H1 (cell line): ENCODE measurements at regions not wholly inside any gene's neighbourhood (a gene's known extent, or its start where the extent isn't known, plus 50 kb on each side); places are given as distances from the start of the nearest gene placed in this dataset.
A peak's percentile ranks its signal among the peaks of the same experiment; 100 is the strongest.

Source experiments
- CTCF ChIA-PET: fragments of 300-600 bp; sonication (Branson Sonifier 250); formaldehyde crosslinking; loops from one replicate; lab custom pipeline; 2021; ENCODE audit not compliant: partially characterized antibody; lab: Charles Lee
- POLR2A ChIA-PET: fragments of 300-600 bp; sonication (Branson Sonifier 250); formaldehyde crosslinking; loops from one replicate; lab custom pipeline; 2021; ENCODE audit warnings: inconsistent platforms; ENCODE audit not compliant: partially characterized antibody; lab: Charles Lee
- DNase-seq, 2 experiments: peaks; one replicate each; pipeline versions ENCODE4 v3.0.0 to v3.0.0-alpha.2; 2010 to 2022; ENCODE audit warnings: low spot score in 2 of 2, low read depth in 1 of 2, mixed read lengths in 1 of 2
- FAIRE-seq: peaks from 2 replicates; lab custom pipeline; 2011; peaks lifted over from hg19 to GRCh38; lab: Jason Lieb, UNC
- H2AFZ ChIP-seq: 2 replicates; pipeline ENCODE4 v1.8.1; 2012; ENCODE audit warnings: low read length, inconsistent platforms
- H2AK5ac ChIP-seq: 2 replicates; pipeline ENCODE4 v1.6.1; 2013; ENCODE audit warnings: low read depth, low read length
- H2BK120ac ChIP-seq: replicated peaks from 2 replicates; pipeline ENCODE3; 2013; ENCODE audit warnings: low read depth, low read length, inconsistent platforms
- H2BK12ac ChIP-seq: 2 replicates; pipeline ENCODE4 v1.6.1; 2013; ENCODE audit warnings: low read depth, low read length
- H2BK15ac ChIP-seq: 2 replicates; pipeline ENCODE4 v1.6.1; 2013; ENCODE audit warnings: low read length
- H2BK20ac ChIP-seq: 2 replicates; pipeline ENCODE4 v1.6.1; 2013; ENCODE audit warnings: low read length
- H2BK5ac ChIP-seq: 2 replicates; pipeline ENCODE4 v1.6.1; 2013; ENCODE audit warnings: low read depth, low read length
- H3K14ac ChIP-seq: 2 replicates; pipeline ENCODE4 v1.6.1; 2013; ENCODE audit warnings: inconsistent platforms; ENCODE audit not compliant: insufficient read length
- H3K18ac ChIP-seq: 2 replicates; pipeline ENCODE4 v1.6.1; 2013; ENCODE audit warnings: low read length; ENCODE audit errors: extremely low read depth
- H3K23ac ChIP-seq: 2 replicates; pipeline ENCODE4 v1.6.1; 2013; ENCODE audit warnings: inconsistent platforms; ENCODE audit not compliant: insufficient read length
- H3K23me2 ChIP-seq: 2 replicates; pipeline ENCODE4 v1.6.1; 2013; ENCODE audit warnings: low read depth, low read length
- H3K27ac ChIP-seq: 2 replicates; pipeline ENCODE4 v1.6.1; 2011; ENCODE audit warnings: low read depth, low read length, inconsistent platforms
- H3K27me3 ChIP-seq, 4 experiments: replicated peaks in 1 of 4; 1 replicate in 1 of 4; 2 replicates in 3 of 4; pipeline versions ENCODE4 v1.6.1 to v1.8.1; 2011 to 2013; ENCODE audit warnings: low read length in 3 of 4, mild to moderate bottlenecking in 3 of 4, inconsistent platforms in 2 of 4, mixed read lengths in 2 of 4, moderate library complexity in 1 of 4; ENCODE audit not compliant: control insufficient read depth in 3 of 4, insufficient read depth in 3 of 4; ENCODE audit errors: extremely low read depth in 1 of 4
- H3K36me3 ChIP-seq, 4 experiments: 2 replicates each; pipeline versions ENCODE4 v1.6.1 to v1.8.1; 2011 to 2013; ENCODE audit warnings: mild to moderate bottlenecking in 4 of 4, low read length in 3 of 4, moderate library complexity in 2 of 4, control low read depth in 1 of 4, inconsistent platforms in 1 of 4; ENCODE audit not compliant: insufficient read depth in 4 of 4, control insufficient read depth in 2 of 4
- H3K4ac ChIP-seq: replicated peaks from 2 replicates; pipeline ENCODE3; 2013; ENCODE audit warnings: low read length, low read depth, mixed read lengths, inconsistent platforms; ENCODE audit not compliant: insufficient read length
- H3K4me1 ChIP-seq, 4 experiments: replicated peaks in 1 of 4; 1 replicate in 1 of 4; 2 replicates in 3 of 4; pipeline versions ENCODE4 v1.6.1 to v1.8.1; 2011 to 2013; ENCODE audit warnings: low read length in 3 of 4, inconsistent platforms in 2 of 4, mixed read lengths in 1 of 4; ENCODE audit not compliant: insufficient read depth in 4 of 4, control insufficient read depth in 3 of 4
- H3K4me2 ChIP-seq, 2 experiments: 2 replicates each; pipeline versions ENCODE4 v1.6.1 to v1.8.1; 2011 to 2013; ENCODE audit warnings: low read depth in 2 of 2, low read length in 2 of 2, control low read depth in 1 of 2, inconsistent platforms in 1 of 2, mild to moderate bottlenecking in 1 of 2; ENCODE audit not compliant: insufficient read depth in 1 of 2
- H3K4me3 ChIP-seq, 4 experiments: fragments of 200-600, 300-600 bp in 1 of 4; sonication (generic), shearing (Covaris generic), sonication (Bioruptor Twin) in 1 of 4; 2 replicates each; pipeline versions ENCODE4 v1.5.1 to v1.8.1; 2011 to 2016; ENCODE audit warnings: low read length in 4 of 4, low read depth in 3 of 4, control low read depth in 2 of 4, inconsistent platforms in 2 of 4, mild to moderate bottlenecking in 2 of 4, mixed read lengths in 1 of 4, moderate library complexity in 1 of 4; ENCODE audit not compliant: insufficient read depth in 2 of 4; ENCODE audit errors: extremely low read depth in 1 of 4
- H3K56ac ChIP-seq: replicated peaks from 2 replicates; pipeline ENCODE3; 2013; ENCODE audit warnings: low read depth, mild to moderate bottlenecking, mixed read lengths, low read length, inconsistent platforms; ENCODE audit not compliant: insufficient read length
- H3K79me1 ChIP-seq: 2 replicates; pipeline ENCODE4 v1.6.1; 2013; ENCODE audit warnings: low read depth, low read length, control low read depth
- H3K79me2 ChIP-seq, 2 experiments: 2 replicates each; pipeline versions ENCODE4 v1.6.1 to v1.8.1; 2012 to 2013; ENCODE audit warnings: low read length in 2 of 2, mild to moderate bottlenecking in 2 of 2, inconsistent platforms in 1 of 2; ENCODE audit not compliant: insufficient read depth in 2 of 2, control insufficient read depth in 1 of 2
- H3K9ac ChIP-seq, 4 experiments: replicated peaks in 1 of 4; 1 replicate in 1 of 4; 2 replicates in 3 of 4; pipeline versions ENCODE4 v1.6.1 to v1.8.1; 2011 to 2013; ENCODE audit warnings: low read depth in 3 of 4, low read length in 3 of 4, control low read depth in 2 of 4, mild to moderate bottlenecking in 2 of 4, moderate library complexity in 2 of 4, inconsistent platforms in 1 of 4; ENCODE audit errors: extremely low read depth in 1 of 4
- H3K9me3 ChIP-seq, 2 experiments: 2 replicates each; pipeline versions ENCODE4 v1.6.1 to v1.8.1; 2012 to 2013; ENCODE audit warnings: mild to moderate bottlenecking in 2 of 2, moderate library complexity in 2 of 2, control low read depth in 1 of 2, inconsistent platforms in 1 of 2, low read depth in 1 of 2, low read length in 1 of 2, mixed read lengths in 1 of 2; ENCODE audit not compliant: insufficient read depth in 2 of 2
- H4K20me1 ChIP-seq, 2 experiments: replicated peaks in 1 of 2; 2 replicates each; pipeline versions ENCODE3 to v1.8.1; 2011 to 2013; ENCODE audit warnings: inconsistent platforms in 2 of 2, low read length in 2 of 2, mild to moderate bottlenecking in 1 of 2; ENCODE audit not compliant: insufficient read depth in 2 of 2, control insufficient read depth in 1 of 2
- H4K5ac ChIP-seq: 2 replicates; pipeline ENCODE4 v1.6.1; 2013; ENCODE audit warnings: low read length, low read depth, mixed read lengths, inconsistent platforms; ENCODE audit not compliant: insufficient read length
- H4K8ac ChIP-seq: 2 replicates; pipeline ENCODE4 v1.8.0; 2013; ENCODE audit warnings: mild to moderate bottlenecking, moderate library complexity, low read length, inconsistent platforms; ENCODE audit not compliant: insufficient read depth; ENCODE audit errors: extremely low read depth
- H4K91ac ChIP-seq: replicated peaks from 2 replicates; pipeline ENCODE3; 2013; ENCODE audit warnings: low read length, mixed read lengths, inconsistent platforms; ENCODE audit not compliant: insufficient read length
- CREB1 ChIP-seq: IDR thresholded peaks from 2 replicates; pipeline ENCODE4 v1.6.1; 2012; ENCODE audit warnings: inconsistent platforms
- CTBP2 ChIP-seq: IDR thresholded peaks from 2 replicates; pipeline ENCODE4 v1.7.0; 2011; ENCODE audit warnings: borderline replicate concordance, mild to moderate bottlenecking, moderate library complexity, mixed read lengths, low read length; ENCODE audit not compliant: insufficient read depth, insufficient read length
- EZH2 ChIP-seq: fragments of 200-600 bp; sonication (generic); IDR thresholded peaks from 2 replicates; pipeline ENCODE4 v1.7.1; 2012; ENCODE audit warnings: low read depth, mild to moderate bottlenecking, moderate library complexity, low read length, inconsistent platforms; ENCODE audit not compliant: severe bottlenecking
- GABPA ChIP-seq: IDR thresholded peaks from 2 replicates; pipeline ENCODE4 v1.6.1; 2011; ENCODE audit warnings: mild to moderate bottlenecking, low read length, moderate library complexity, borderline replicate concordance; ENCODE audit not compliant: insufficient read depth
- KDM4A ChIP-seq: IDR thresholded peaks from one replicate; pipeline ENCODE4 v1.7.1; 2012; ENCODE audit warnings: low read depth, mild to moderate bottlenecking, moderate library complexity, low read length, inconsistent platforms; ENCODE audit not compliant: severe bottlenecking
- NANOG ChIP-seq: IDR thresholded peaks from 2 replicates; pipeline ENCODE4 v1.6.1; 2011; ENCODE audit warnings: low read length, low read depth, mild to moderate bottlenecking, inconsistent platforms; ENCODE audit not compliant: insufficient read depth, poor library complexity, severe bottlenecking
- NRF1 ChIP-seq: IDR thresholded peaks from 2 replicates; pipeline ENCODE4 v1.6.1; 2011; ENCODE audit warnings: mild to moderate bottlenecking, low read depth, low read length, improper control_type of control experiment
- POU5F1 ChIP-seq: IDR thresholded peaks from 2 replicates; pipeline ENCODE4 v1.6.1; 2011; ENCODE audit warnings: low read depth, mild to moderate bottlenecking, low read length, moderate library complexity
- SAP30 ChIP-seq: fragments of 300-600 bp; sonication (generic); IDR thresholded peaks from 2 replicates; pipeline ENCODE4 v1.7.1; 2012; ENCODE audit warnings: low read length, moderate library complexity, mild to moderate bottlenecking, inconsistent platforms; ENCODE audit not compliant: insufficient read depth, insufficient replicate concordance
- SIN3A ChIP-seq, 2 experiments: IDR thresholded peaks in 1 of 2; conservative IDR thresholded peaks in 1 of 2; 2 replicates each; pipeline ENCODE4 v1.6.1; 2011 to 2012; ENCODE audit warnings: low read length in 2 of 2, improper control_type of control experiment in 1 of 2, low read depth in 1 of 2, mild to moderate bottlenecking in 1 of 2
- TCF12 ChIP-seq: IDR thresholded peaks from 2 replicates; pipeline ENCODE4 v1.6.1; 2011; ENCODE audit warnings: low read depth, mild to moderate bottlenecking, low read length
- YY1 ChIP-seq: IDR thresholded peaks from 2 replicates; pipeline ENCODE4 v1.6.1; 2011; ENCODE audit warnings: low read depth, mild to moderate bottlenecking, low read length
- WGBS, 2 experiments: shearing (Covaris generic) in 1 of 2; methylation state at CpG; one replicate each; pipeline versions ENCODE4 v1.1.6 to v1.1.7; 2013 to 2015; ENCODE audit warnings: low lambda C conversion rate in 2 of 2, mixed read lengths in 2 of 2, inconsistent platforms in 1 of 2, low coverage in 1 of 2, missing lambda C conversion rate in 1 of 2; ENCODE audit not compliant: insufficient replicate concordance in 2 of 2, insufficient coverage in 1 of 2, insufficient read length in 1 of 2; ENCODE audit errors: extremely low coverage in 1 of 2, missing lambda C conversion rate in 1 of 2; 5-methylcytosine and 5-hydroxymethylcytosine counted together
- TF ChIP-seq, protein P1 (sequence below): IDR thresholded peaks from 2 replicates; pipeline ENCODE4 v1.6.1; 2011; ENCODE audit warnings: low read depth, mild to moderate bottlenecking, low read length; ENCODE audit not compliant: insufficient read depth

- no peak overlapping the region for H2BK15ac ChIP-seq
Observed at GRCh38 chr6:3571250-3571681, 114.4 kb upstream of the SLC22A23 start.

More at GRCh38 chr6:3571250-3571681, 114.4 kb upstream of the SLC22A23 start:
- no peak overlapping the region for H2BK12ac ChIP-seq
- TF ChIP-seq NANOG: no peak
- TF ChIP-seq GABPA: no peak
- TF ChIP-seq, protein P1, sequence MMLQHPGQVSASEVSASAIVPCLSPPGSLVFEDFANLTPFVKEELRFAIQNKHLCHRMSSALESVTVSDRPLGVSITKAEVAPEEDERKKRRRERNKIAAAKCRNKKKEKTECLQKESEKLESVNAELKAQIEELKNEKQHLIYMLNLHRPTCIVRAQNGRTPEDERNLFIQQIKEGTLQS: no peak
- TF ChIP-seq CTBP2: no peak
- no peak for TF ChIP-seq SAP30
- TF ChIP-seq SIN3A (conservative IDR thresholded peaks at IDR 0.05 in 1 of 2, IDR thresholded peaks at IDR 0.05 in 1 of 2; ENCODE audit: low read depth in 1 of 2, low read length in 2 of 2): no peak
- no peak for TF ChIP-seq CREB1
- TF ChIP-seq YY1: no peak
- no peak for TF ChIP-seq NRF1
- TF ChIP-seq KDM4A: no peak
- no peak for TF ChIP-seq POU5F1
- TF ChIP-seq TCF12: no peak
- TF ChIP-seq EZH2: no peak
- H3K56ac ChIP-seq: no peak overlapping the region
- H2BK20ac ChIP-seq: 0 out of 2 replicates have a peak overlapping the region, but pooled peaks have one; percentile 17
- no peak overlapping the region for H2AK5ac ChIP-seq
- H4K8ac ChIP-seq: no peak overlapping the region
- 91% methylated on average over 6 of the region's 6 CpGs; no CpG with 5 or more reads in 1 of the 2 experiments for WGBS, 2 experiments
- no peaks in the 10 kb centered on the region for H3K36me3 ChIP-seq
- H3K23me2 ChIP-seq: no peaks in the 10 kb centered on the region
- no peak overlapping the region for H3K4ac ChIP-seq
- ChIA-PET POLR2A (no interaction called here), CTCF (interaction anchor here (0.7 to 1.9 kb wide), 3 partner anchors 9 to 292 kb away, joined by 3 to 12 read pairs (median 4); no protein-coding TSS in a partner anchor)
- no peak overlapping the region for H4K91ac ChIP-seq
- no peak overlapping the region for H3K4me2 ChIP-seq
- no peak overlapping the region for H3K23ac ChIP-seq
- H4K20me1 ChIP-seq: no peaks in the 10 kb centered on the region
- H3K9ac ChIP-seq: no peak overlapping the region
- H3K79me1 ChIP-seq: no peaks in the 10 kb centered on the region
- H3K27ac ChIP-seq: no peak overlapping the region
- no peak overlapping the region for H3K18ac ChIP-seq
- H2AFZ ChIP-seq: no peak overlapping the region
- H2BK120ac ChIP-seq: no peak overlapping the region
- no peaks in the 10 kb centered on the region for H3K27me3 ChIP-seq
- DNase-seq (no peak), FAIRE-seq (no peak)
- no peak overlapping the region for H3K14ac ChIP-seq
- no peak overlapping the region for H2BK5ac ChIP-seq
- peaks cover 0 to 2% (median 1%) of the 10 kb centered on the region in 4 experiments; a peak in 2 of 7 replicates for H3K4me1 ChIP-seq
- no peak overlapping the region for H4K5ac ChIP-seq
- no peaks in the 10 kb centered on the region for H3K79me2 ChIP-seq
- no peaks in the 10 kb centered on the region for H3K9me3 ChIP-seq
- no peak overlapping the region for H3K4me3 ChIP-seq
